ENCODE measurements at regions not wholly inside any gene's neighbourhood (a gene's known extent, or its start where the extent isn't known, plus 50 kb on each side); places are given as distances from the start of the nearest gene placed in this dataset.
A peak's percentile ranks its signal among the peaks of the same experiment; 100 is the strongest.

- DNase-seq = no peak
Observed at GRCh38 chr1:239436286-239436685, 49.9 kb downstream of the CHRM3 start.

DNA sequence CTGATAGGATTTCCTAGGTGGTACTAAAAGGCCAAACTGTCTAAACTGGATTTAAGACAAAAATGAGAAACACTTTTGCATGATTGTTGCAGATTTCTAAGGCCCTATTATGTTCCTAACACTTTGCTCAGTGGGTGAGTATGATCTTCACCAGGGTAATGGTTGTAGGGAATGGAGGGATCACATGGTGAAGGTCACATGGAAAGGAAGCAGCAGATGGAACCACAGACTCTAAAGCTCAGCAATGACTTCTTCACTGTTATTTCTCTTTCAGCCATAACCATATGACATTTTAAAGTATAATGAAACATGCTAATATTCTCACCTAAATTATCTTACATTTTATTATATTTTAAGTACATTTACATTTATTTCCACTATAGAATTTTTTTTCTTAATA is 51.5 kb downstream of the CHRM3 start:
- DNase-seq = no peak

DNA sequence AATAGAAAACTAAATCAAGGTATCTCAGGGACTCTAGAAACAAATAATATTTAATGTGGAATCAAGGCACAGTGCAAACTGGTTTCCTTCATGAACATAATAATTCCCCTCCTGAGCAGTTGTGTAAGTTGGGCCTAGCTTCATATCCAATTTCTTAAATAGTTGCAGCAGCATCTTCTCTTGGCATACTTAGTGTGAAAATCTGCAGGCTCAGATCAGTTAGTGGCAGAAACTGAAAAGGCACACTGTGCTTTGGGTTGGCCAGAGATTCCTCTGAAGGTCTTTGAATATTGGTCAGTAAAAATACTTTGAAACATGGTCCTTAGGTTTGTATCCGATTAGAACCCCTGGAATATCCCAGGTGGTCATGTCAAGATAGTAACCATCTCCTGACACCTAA is 52.5 kb downstream of the CHRM3 start:
- no peak for DNase-seq

DNA sequence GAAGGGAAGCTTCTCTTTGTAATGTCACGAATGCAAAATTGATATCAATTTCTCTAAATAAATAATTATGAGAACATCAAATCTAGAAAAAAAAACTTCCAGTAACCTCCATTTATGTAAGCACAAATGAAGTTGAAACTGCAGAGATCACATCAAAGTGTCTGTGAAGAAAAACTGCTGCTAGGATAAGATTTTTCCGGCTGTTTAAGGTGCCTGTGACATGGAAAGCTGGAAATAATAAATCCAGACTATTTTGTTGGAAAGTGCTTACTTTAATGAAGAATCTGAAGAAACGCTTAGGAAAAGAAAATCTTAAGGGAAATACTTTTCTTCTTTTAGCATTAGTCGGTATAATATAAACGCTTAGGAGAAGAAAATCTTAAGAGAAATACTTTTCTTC is 57.0 kb downstream of the CHRM3 start:
- DNase-seq = no peak

DNA sequence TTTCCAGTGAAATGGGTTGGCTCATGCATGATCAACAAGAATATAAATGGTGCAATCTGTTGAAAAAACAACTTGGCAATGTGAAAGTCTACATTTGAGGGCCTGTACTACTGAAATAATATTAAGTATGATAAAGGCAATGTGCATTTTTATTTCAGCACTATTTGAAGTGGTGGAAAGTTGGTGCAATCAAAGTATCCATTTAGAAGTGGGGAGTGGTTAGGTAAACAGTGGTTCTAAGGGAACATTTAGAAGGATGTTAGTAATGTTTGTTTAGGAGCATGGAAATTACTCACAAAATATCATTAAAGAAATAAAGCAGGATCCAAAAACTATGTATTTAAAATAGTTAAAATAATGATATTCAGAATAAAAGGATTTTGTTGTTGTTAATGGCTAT is 60.2 kb downstream of the CHRM3 start:
- no peak for DNase-seq

GRCh38 chr1:239448911-239449310 is 62.5 kb downstream of the CHRM3 start:
- DNase-seq = no peak

GRCh38 chr1:239455743-239456142 is 69.4 kb downstream of the CHRM3 start:
- DNase-seq = no peak

GRCh38 chr1:239456788-239457187 is 70.4 kb downstream of the CHRM3 start:
- DNase-seq = no peak

GRCh38 chr1:239457491-239458143 is 71.2 kb downstream of the CHRM3 start:
- DNase-seq = peak in 1 of 2 experiments; percentile 19

DNA sequence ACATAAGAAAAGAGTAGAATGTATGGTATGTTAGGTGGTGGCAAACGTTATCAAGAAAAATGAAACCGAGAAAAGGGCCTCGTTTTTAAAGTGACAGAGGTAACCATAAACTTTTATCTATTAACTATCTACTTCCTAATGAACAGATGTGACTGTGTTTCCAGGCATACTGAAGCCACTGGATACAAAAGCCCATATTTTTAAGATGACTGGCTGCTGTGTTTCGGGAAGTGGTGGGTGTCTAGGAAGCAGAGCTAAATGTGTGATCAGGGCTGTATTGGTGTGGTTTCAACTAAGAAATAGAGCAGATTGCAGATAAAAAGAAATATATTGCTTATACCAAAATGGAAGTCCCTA is 71.8 kb downstream of the CHRM3 start:
- DNase-seq = no peak

DNA sequence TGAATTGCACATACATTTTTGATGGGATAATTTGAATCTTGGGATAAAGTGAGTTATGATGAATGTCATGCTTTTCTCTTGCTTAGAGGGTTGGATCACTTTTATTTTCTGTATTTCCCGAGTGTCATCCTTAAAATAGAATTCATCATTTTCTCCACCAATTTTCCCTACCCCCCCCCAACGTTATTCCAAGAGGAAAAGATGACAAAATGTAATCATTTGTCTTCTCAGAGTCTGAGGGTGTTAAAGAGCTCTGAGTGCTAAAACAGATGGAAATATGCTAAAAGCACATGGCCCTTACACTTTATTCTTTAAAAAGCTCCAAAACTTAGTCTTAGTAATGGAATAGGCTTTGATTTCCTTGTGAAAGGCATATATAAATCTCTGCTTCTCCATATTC is 81.4 kb downstream of the CHRM3 start:
- no peak for DNase-seq

- no peak for DNase-seq
Observed at GRCh38 chr1:239478069-239478468, 91.7 kb downstream of the CHRM3 start.

DNA sequence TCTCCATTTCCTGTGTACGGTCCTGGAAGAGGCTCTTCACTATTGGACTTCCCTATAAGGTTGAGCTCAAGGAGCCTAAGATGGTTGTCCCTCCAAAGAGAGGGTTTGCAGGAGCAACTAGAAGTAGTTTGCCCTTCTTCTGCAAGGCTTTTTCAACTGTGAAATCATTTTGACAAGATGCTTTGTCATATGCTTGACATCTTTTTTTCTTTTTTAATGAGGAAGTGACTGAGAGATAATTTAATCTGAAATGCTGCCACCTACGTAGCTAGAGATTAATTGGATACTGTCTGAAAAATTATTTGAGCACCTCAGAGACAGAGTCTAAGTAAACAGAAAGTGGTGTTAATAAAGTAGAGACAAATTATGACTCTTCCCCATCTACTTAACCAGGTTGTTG is 97.0 kb downstream of the CHRM3 start:
- no peak for DNase-seq

DNA sequence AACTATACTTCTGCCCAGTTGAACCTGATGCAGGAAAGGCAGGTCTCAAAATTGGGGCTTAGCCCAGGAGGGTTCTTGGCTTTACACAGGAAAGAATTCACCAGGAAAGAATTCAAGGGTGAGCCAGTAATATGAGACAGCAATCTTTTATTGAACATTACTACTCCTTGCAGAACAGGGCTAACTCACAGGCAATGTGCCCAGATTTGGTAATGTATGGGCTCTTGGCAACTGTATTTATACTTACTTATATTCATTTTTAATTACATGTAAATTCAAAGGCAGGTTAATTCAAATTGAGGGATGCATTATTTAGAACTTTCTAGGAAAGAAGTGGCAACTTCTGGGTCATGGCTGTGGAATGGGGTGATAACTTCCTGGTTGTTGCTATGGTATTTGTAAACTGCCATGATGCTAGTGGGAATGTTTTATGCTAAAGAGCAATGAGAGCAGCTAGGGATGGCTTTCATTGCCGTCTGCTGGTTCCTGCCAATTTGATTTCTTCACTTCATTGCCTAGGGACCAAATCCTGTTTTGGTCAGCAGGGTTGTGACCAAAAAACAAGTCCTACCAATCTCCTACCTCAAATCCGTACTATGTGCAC is 107.5 kb downstream of the CHRM3 start:
- DNase-seq = no peak

DNA sequence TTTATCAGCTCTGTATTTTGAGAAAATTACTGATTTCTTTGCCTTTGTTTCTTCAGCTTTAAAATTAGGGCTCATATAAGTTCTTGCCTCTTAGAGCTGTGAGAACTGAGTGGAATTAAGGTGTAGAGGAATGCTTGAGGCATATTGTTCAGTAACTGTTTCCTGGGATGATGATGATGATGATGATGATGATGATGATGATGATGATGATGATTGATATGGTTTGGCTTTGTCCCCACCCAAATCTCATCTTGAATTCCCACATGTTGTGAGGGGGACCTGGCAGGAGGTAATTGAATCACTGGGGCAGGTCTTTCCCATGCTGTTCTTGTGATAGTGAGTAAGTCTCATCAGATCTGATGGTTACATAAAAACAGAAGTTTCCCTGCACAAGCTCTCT is 118.7 kb downstream of the CHRM3 start:
- DNase-seq = no peak

GRCh38 chr1:239507826-239508225 is 121.5 kb downstream of the CHRM3 start:
- DNase-seq = no peak

- DNase-seq = no peak
Observed at GRCh38 chr1:239511875-239512274, 125.5 kb downstream of the CHRM3 start.

DNA sequence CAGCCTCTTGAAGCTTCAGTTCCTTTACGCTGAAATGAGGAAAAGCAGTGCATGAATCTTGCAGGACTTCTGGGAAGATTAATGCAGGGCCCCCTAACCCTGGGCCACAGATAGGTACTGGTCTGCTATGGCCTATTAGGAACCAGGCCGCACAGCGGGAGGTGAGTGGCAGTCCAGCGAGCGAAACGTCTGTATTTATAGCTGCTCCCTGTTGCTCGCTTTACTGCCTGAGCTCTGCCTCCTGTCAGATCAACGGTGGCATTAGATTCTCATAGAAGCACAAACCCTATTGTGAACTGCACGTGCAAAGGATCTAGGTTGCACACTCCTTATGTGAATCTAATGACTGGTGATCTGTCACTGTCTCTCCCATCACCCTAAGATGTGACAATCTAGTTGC is 130.2 kb downstream of the CHRM3 start:
- no peak for DNase-seq

- DNase-seq = no peak
Observed at GRCh38 chr1:239526391-239526790, 140.0 kb downstream of the CHRM3 start.

DNA sequence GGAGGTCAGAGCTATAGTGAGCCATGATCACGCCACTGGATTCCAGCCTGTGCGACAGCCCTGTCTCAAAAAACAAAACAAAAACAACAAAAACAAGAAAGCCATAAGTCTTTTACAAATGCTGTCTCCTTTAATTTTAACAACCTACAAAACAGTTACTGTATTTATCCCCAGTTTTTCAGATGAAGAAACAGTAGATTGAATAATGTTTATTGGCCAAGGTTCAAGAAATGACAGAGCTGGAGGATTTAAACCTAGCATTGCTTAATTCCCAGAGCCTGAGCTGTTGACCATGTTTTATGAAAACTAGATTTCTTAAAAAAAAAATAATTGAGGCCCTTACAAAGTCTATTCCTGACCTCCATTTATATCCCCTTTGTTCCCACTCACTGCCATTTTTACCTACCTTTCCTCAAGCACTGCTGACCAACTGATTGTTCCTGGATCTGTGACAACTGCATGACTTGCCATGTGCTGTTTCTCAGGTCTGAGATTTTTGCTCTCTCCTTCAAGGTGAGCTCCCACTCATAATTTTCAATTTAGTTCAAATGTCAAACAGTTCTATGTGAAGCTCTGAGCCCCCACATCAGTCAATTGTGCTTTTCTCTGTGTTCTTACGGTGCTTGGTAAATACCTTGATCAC is 140.8 kb downstream of the CHRM3 start:
- DNase-seq = no peak

- no peak for DNase-seq
Observed at GRCh38 chr1:239536165-239536849, 149.9 kb downstream of the CHRM3 start.

GRCh38 chr1:239537795-239538194 is 151.4 kb downstream of the CHRM3 start:
- no peak for DNase-seq

GRCh38 chr1:239538239-239538988 is 152.0 kb downstream of the CHRM3 start:
- no peak for DNase-seq
